ENCODE measurements at regions not wholly inside any gene's neighbourhood (a gene's known extent, or its start where the extent isn't known, plus 50 kb on each side); places are given as distances from the start of the nearest gene placed in this dataset.

DNA sequence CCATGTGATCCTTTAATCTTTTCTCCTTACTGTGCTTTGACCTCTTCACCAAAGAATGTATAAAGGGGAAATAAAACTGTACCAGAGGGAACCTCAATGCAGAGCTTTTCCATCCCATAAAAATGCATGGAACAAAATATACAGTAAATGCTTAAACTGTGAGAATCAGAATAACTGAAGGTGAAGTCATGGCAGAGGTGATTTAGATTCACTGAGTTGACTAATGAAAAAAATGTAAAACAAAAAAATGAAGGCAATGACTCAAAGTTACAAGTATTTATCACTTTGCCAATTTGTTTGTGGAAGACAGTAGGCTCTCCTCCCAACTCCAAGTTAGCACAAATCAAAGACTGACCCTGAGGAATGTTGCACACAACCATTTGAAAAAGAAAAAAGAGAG, 1331.6 kb upstream of the SORCS1 start:
- Histone ChIP-seq H3K9ac (ENCODE audit: low read length) (no peak overlapping the region), H3K9me3 (ENCODE audit: low read length) (no peaks in the 10 kb centered on the region), H4K20me1 (ENCODE audit: low read length) (no peaks in the 10 kb centered on the region), H3K4me2 (ENCODE audit: low read length) (no peak overlapping the region), H3F3A (ENCODE audit: low read length, unreplicated experiment) (no peaks in the 10 kb centered on the region), H3K4me3 (ENCODE audit: low read length) (no peak overlapping the region), H3K4me1 (ENCODE audit: insufficient read depth, low read length) (0 out of 2 replicates have a peak, but pooled peaks cover 5% of the 10 kb centered on the region), H3K79me2 (ENCODE audit: low read length) (no peaks in the 10 kb centered on the region), H3K27me3 (ENCODE audit: low read length) (no peaks in the 10 kb centered on the region), H2AFZ (ENCODE audit: low read length) (no peak overlapping the region), H3K9me2 (replicated peaks; ENCODE audit: low read length) (no peaks in the 10 kb centered on the region), H3K27ac (ENCODE audit: low read length) (no peak overlapping the region), H3K36me3 (ENCODE audit: low read depth, low read length) (no peaks in the 10 kb centered on the region)
- DNase-seq (peak; percentile 20), ATAC-seq (peak; percentile 24)
- intact Hi-C loops (cut with micrococcal nuclease): no loop called here
- ChIA-PET POLR2A (ENCODE audit: unreplicated experiment) (no interaction called here), CTCF (no interaction called here)
- no peak for TF ChIP-seq EZH2phosphoT487 (IDR thresholded peaks at IDR 0.05; ENCODE audit: borderline replicate concordance, low read length)
- TF ChIP-seq, protein P1, sequence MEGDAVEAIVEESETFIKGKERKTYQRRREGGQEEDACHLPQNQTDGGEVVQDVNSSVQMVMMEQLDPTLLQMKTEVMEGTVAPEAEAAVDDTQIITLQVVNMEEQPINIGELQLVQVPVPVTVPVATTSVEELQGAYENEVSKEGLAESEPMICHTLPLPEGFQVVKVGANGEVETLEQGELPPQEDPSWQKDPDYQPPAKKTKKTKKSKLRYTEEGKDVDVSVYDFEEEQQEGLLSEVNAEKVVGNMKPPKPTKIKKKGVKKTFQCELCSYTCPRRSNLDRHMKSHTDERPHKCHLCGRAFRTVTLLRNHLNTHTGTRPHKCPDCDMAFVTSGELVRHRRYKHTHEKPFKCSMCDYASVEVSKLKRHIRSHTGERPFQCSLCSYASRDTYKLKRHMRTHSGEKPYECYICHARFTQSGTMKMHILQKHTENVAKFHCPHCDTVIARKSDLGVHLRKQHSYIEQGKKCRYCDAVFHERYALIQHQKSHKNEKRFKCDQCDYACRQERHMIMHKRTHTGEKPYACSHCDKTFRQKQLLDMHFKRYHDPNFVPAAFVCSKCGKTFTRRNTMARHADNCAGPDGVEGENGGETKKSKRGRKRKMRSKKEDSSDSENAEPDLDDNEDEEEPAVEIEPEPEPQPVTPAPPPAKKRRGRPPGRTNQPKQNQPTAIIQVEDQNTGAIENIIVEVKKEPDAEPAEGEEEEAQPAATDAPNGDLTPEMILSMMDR (conservative IDR thresholded peaks at IDR 0.05; ENCODE audit: low read depth, low read length): no peak
- TF ChIP-seq EZH2 (IDR thresholded peaks at IDR 0.05; ENCODE audit: low read length, unreplicated experiment): no peak
- BruUV-seq (replicated peaks): no TSS peak

DNA sequence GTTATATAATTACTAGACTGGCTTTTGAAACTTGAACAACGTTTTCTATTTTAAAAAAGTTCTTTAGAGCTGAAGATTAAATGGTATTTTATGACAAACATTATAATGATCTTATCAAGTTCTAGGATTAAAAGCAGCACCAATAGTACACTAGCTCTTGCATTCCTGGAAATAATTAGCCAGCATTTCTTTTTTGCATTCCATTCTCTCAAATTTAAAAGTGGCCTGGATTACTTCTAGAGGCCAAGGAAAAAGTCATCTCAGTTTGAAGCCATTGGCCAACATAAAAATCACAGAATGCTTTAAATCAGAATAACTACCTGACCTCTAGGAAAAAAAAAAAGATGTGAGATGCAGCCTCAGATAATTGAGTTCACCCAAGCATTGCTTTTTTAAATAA, 1326.4 kb upstream of the SORCS1 start:
- Histone ChIP-seq H3K9me2 (replicated peaks; ENCODE audit: low read length) (no peaks in the 10 kb centered on the region), H3K27me3 (ENCODE audit: low read length) (no peaks in the 10 kb centered on the region), H3K36me3 (ENCODE audit: low read depth, low read length) (no peaks in the 10 kb centered on the region), H2AFZ (ENCODE audit: low read length) (no peak overlapping the region), H3K79me2 (ENCODE audit: low read length) (no peaks in the 10 kb centered on the region), H3F3A (ENCODE audit: low read length, unreplicated experiment) (no peaks in the 10 kb centered on the region), H3K27ac (ENCODE audit: low read length) (no peak overlapping the region), H3K4me1 (ENCODE audit: insufficient read depth, low read length) (0 out of 2 replicates have a peak, but pooled peaks cover 4% of the 10 kb centered on the region), H3K9ac (ENCODE audit: low read length) (no peak overlapping the region), H4K20me1 (ENCODE audit: low read length) (no peaks in the 10 kb centered on the region), H3K9me3 (ENCODE audit: low read length) (no peaks in the 10 kb centered on the region), H3K4me2 (ENCODE audit: low read length) (no peak overlapping the region), H3K4me3 (ENCODE audit: low read length) (no peak overlapping the region)
- BruUV-seq (replicated peaks): no TSS peak
- no peak for TF ChIP-seq EZH2 (IDR thresholded peaks at IDR 0.05; ENCODE audit: low read length, unreplicated experiment)
- ChIA-PET CTCF (no interaction called here), POLR2A (ENCODE audit: unreplicated experiment) (no interaction called here)
- DNase-seq (no peak), ATAC-seq (no peak)
- intact Hi-C loops (cut with micrococcal nuclease): no loop called here

DNA sequence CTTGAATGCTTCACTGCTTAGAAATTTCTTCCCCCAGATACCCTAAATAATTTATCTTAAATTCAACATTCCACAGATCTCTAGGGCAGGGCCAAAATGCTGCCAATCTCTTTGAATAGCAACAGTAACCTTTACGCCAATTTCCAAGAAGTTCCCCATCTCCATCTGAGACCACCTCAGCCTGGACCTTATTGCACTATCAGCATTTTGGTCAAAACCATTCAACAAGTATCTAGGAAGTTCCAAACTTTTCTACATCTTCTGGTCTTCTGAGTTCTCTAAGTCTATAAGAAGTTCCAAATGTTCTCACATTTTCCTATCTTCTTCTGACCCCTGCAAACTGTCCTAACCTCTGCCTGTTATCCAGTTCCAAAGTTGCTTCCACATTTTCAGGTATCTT, 1306.9 kb upstream of the SORCS1 start:
- ChIA-PET POLR2A (ENCODE audit: unreplicated experiment) (no interaction called here), CTCF (no interaction called here)
- Histone ChIP-seq H3K27me3 (ENCODE audit: low read length) (no peaks in the 10 kb centered on the region), H3K9me3 (ENCODE audit: low read length) (no peaks in the 10 kb centered on the region), H3K4me2 (ENCODE audit: low read length) (no peak overlapping the region), H2AFZ (ENCODE audit: low read length) (no peak overlapping the region), H3K36me3 (ENCODE audit: low read depth, low read length) (no peaks in the 10 kb centered on the region; the same call in 1 of the 2 replicates), H3K9me2 (replicated peaks; ENCODE audit: low read length) (no peaks in the 10 kb centered on the region), H3F3A (ENCODE audit: low read length, unreplicated experiment) (no peaks in the 10 kb centered on the region), H3K4me1 (ENCODE audit: insufficient read depth, low read length) (no peaks in the 10 kb centered on the region), H3K27ac (ENCODE audit: low read length) (no peak overlapping the region), H3K79me2 (ENCODE audit: low read length) (no peaks in the 10 kb centered on the region), H3K4me3 (ENCODE audit: low read length) (no peak overlapping the region), H4K20me1 (ENCODE audit: low read length) (no peaks in the 10 kb centered on the region), H3K9ac (ENCODE audit: low read length) (no peak overlapping the region)
- no peak for DNase-seq
- no peak for ATAC-seq
- intact Hi-C loops (cut with micrococcal nuclease): no loop called here
- no peak for TF ChIP-seq EZH2 (IDR thresholded peaks at IDR 0.05; ENCODE audit: low read length, unreplicated experiment)
- no peak for TF ChIP-seq EZH2phosphoT487 (IDR thresholded peaks at IDR 0.05; ENCODE audit: borderline replicate concordance, low read length)
- TF ChIP-seq, protein P1 (conservative IDR thresholded peaks at IDR 0.05; ENCODE audit: low read depth, low read length): no peak
- no TSS peak for BruUV-seq (replicated peaks)
